HCT116 (cell line): ENCODE measurements at regions not wholly inside any gene's neighbourhood (a gene's known extent, or its start where the extent isn't known, plus 50 kb on each side); places are given as distances from the start of the nearest gene placed in this dataset.

Experiments used
- ATAC-seq: fragments of 200-7000 bp; cut with Tn5 transposase; 2 replicates; pipeline ENCODE4 v1.9.1; 2020; ENCODE audit warnings: mild to moderate bottlenecking, moderate library complexity
- BruUV-seq: library from RNA; stranded (reverse); fragments of 400-500 nt; replicated peaks from 2 replicates; lab custom pipeline; 2021; lab: Mats Ljungman, UMichigan
- CTCF ChIA-PET: fragments of 300-600 bp; sonication (Branson Sonifier 250); formaldehyde crosslinking; loops from one replicate; lab custom pipeline; 2021; ENCODE audit warnings: antibody characterized with exemption; lab: Charles Lee
- POLR2A ChIA-PET: fragments of 300-600, 350-600 bp; sonication (Branson Sonifier 250); formaldehyde crosslinking; loops from one replicate; lab custom pipeline; 2021; ENCODE audit warnings: antibody characterized with exemption; lab: Charles Lee
- RAD21 ChIA-PET, 2 experiments: fragments of 300-600 bp; sonication (Branson Sonifier 250); formaldehyde crosslinking; loops; one replicate each; lab custom pipeline; 2023; ENCODE audit warnings: low total read pairs in 2 of 2; ENCODE audit not compliant: uncharacterized antibody in 2 of 2, unreplicated experiment in 2 of 2, low non-redundant PET in 1 of 2; lab: Charles Lee
- DNase-seq: peaks from one replicate; pipeline ENCODE4 v3.0.0-alpha.2; 2010; ENCODE audit warnings: low read depth, low spot score
- H2AFZ ChIP-seq: fragments of 200-600 bp; shearing (Covaris generic), sonication (generic); 2 replicates; pipeline ENCODE4 v1.6.1; 2017; ENCODE audit warnings: low read depth, mixed run types, mixed read lengths, antibody characterized with exemption, low read length; ENCODE audit not compliant: poor library complexity, severe bottlenecking
- H3K27ac ChIP-seq: 2 replicates; pipeline ENCODE4 v1.5.1; 2012; ENCODE audit warnings: low read depth, low read length
- H3K27me3 ChIP-seq: fragments of 200-600 bp; sonication (generic); 2 replicates; pipeline ENCODE4 v1.6.1; 2016; ENCODE audit warnings: mixed run types, low read length, mixed read lengths; ENCODE audit not compliant: insufficient read depth
- H3K36me3 ChIP-seq, 2 experiments: fragments of 200-500 bp in 1 of 2; fragments of 200-600 bp in 1 of 2; sonication (Bioruptor generic) in 1 of 2; sonication (generic) in 1 of 2; 2 replicates each; pipeline versions ENCODE4 v1.5.1 to v1.6.1; 2014 to 2016; ENCODE audit warnings: low read length in 2 of 2, inconsistent platforms in 1 of 2, mixed read lengths in 1 of 2, mixed run types in 1 of 2; ENCODE audit not compliant: insufficient read depth in 2 of 2, control insufficient read depth in 1 of 2
- H3K4me1 ChIP-seq, 2 experiments: fragments of 200-600 bp in 1 of 2; sonication (generic) in 1 of 2; 2 replicates each; pipeline versions ENCODE4 v1.5.1 to v1.6.1; 2012 to 2017; ENCODE audit warnings: low read length in 2 of 2, inconsistent platforms in 1 of 2, mild to moderate bottlenecking in 1 of 2, mixed read lengths in 1 of 2, mixed run types in 1 of 2, moderate library complexity in 1 of 2; ENCODE audit not compliant: insufficient read depth in 2 of 2, control insufficient read depth in 1 of 2
- H3K4me2 ChIP-seq: fragments of 200-600 bp; sonication (generic); 2 replicates; pipeline ENCODE4 v1.6.1; 2017; ENCODE audit warnings: mixed run types, low read length, mixed read lengths
- H3K4me3 ChIP-seq, 2 experiments: fragments of 200-600 bp in 1 of 2; sonication (generic) in 1 of 2; replicated peaks in 1 of 2; 2 replicates each; pipeline ENCODE4 v1.5.1; 2011 to 2016; ENCODE audit warnings: low read length in 2 of 2, control low read depth in 1 of 2, low read depth in 1 of 2, mild to moderate bottlenecking in 1 of 2, mixed read lengths in 1 of 2, mixed run types in 1 of 2
- H3K79me2 ChIP-seq: fragments of 200-600 bp; sonication (generic); 2 replicates; pipeline ENCODE4 v1.6.1; 2017; ENCODE audit warnings: mild to moderate bottlenecking, mixed run types, low read length, moderate library complexity, mixed read lengths; ENCODE audit not compliant: insufficient read depth
- H3K9ac ChIP-seq: fragments of 200-600 bp; sonication (generic); 2 replicates; pipeline ENCODE4 v1.6.1; 2016; ENCODE audit warnings: low read length, mixed read lengths
- H3K9me2 ChIP-seq: fragments of 200-600 bp; sonication (generic), shearing (Covaris generic); 2 replicates; pipeline ENCODE4 v1.6.1; 2017; ENCODE audit warnings: mixed run types, mild to moderate bottlenecking, moderate library complexity; ENCODE audit not compliant: insufficient read depth
- H3K9me3 ChIP-seq, 2 experiments: fragments of 200-500 bp in 1 of 2; fragments of 200-600 bp in 1 of 2; sonication (Bioruptor generic) in 1 of 2; sonication (generic) in 1 of 2; 2 replicates each; pipeline ENCODE4 v1.6.1; 2014 to 2017; ENCODE audit warnings: low read length in 2 of 2, mixed read lengths in 2 of 2, inconsistent platforms in 1 of 2, low read depth in 1 of 2, mild to moderate bottlenecking in 1 of 2, mixed run types in 1 of 2, moderate library complexity in 1 of 2; ENCODE audit not compliant: control insufficient read depth in 1 of 2, insufficient read depth in 1 of 2
- H4K20me1 ChIP-seq: fragments of 200-600 bp; sonication (generic), shearing (Covaris generic); 2 replicates; pipeline ENCODE4 v1.6.1; 2017; ENCODE audit warnings: mixed run types, mild to moderate bottlenecking, moderate library complexity; ENCODE audit not compliant: insufficient read depth
- CBX3 ChIP-seq: IDR thresholded peaks from 2 replicates; pipeline ENCODE4 v1.6.1; 2012; ENCODE audit warnings: low read depth
- CEBPB ChIP-seq: IDR thresholded peaks from 2 replicates; pipeline ENCODE4 v1.6.1; 2012; ENCODE audit warnings: low read depth
- CTCF ChIP-seq, 3 experiments: fragments of 200-600 bp in 1 of 3; sonication (generic) in 1 of 3; IDR thresholded peaks in 2 of 3; conservative IDR thresholded peaks in 1 of 3; 2 replicates each; pipeline ENCODE4 v1.5.1; 2012 to 2017; ENCODE audit warnings: low read depth in 2 of 3, low read length in 2 of 3, antibody characterized with exemption in 1 of 3, borderline replicate concordance in 1 of 3, control low read depth in 1 of 3, mild to moderate bottlenecking in 1 of 3, mixed read lengths in 1 of 3, mixed run types in 1 of 3, moderate library complexity in 1 of 3; ENCODE audit not compliant: insufficient read depth in 1 of 3
- ELF1 ChIP-seq: IDR thresholded peaks from 2 replicates; pipeline ENCODE4 v1.6.1; 2012; ENCODE audit warnings: low read depth, borderline replicate concordance
- EZH2phosphoT487 ChIP-seq: fragments of 200-600 bp; IDR thresholded peaks from 2 replicates; pipeline ENCODE4 v1.6.1; 2018; ENCODE audit warnings: antibody characterized with exemption, borderline replicate concordance
- FOSL1 ChIP-seq: IDR thresholded peaks from 2 replicates; pipeline ENCODE4 v1.6.1; 2012; ENCODE audit warnings: low read depth
- JUND ChIP-seq: IDR thresholded peaks from 2 replicates; pipeline ENCODE4 v1.6.1; 2012
- MAX ChIP-seq: IDR thresholded peaks from 2 replicates; pipeline ENCODE4 v1.6.1; 2012
- POLR2A ChIP-seq: IDR thresholded peaks from 2 replicates; pipeline ENCODE4 v1.7.0; 2011; ENCODE audit warnings: borderline replicate concordance; ENCODE audit not compliant: insufficient read depth, insufficient read length; ENCODE audit errors: extremely low read depth
- POLR2AphosphoS5 ChIP-seq: IDR thresholded peaks from 2 replicates; pipeline ENCODE4 v1.6.1; 2011; ENCODE audit warnings: mild to moderate bottlenecking, low read depth, low read length, moderate library complexity
- RAD21 ChIP-seq: IDR thresholded peaks from 2 replicates; pipeline ENCODE4 v1.6.1; 2012; ENCODE audit warnings: low read depth, mild to moderate bottlenecking
- SIN3A ChIP-seq: IDR thresholded peaks from 2 replicates; pipeline ENCODE4 v1.6.1; 2012; ENCODE audit warnings: low read depth
- SP1 ChIP-seq: IDR thresholded peaks from 2 replicates; pipeline ENCODE4 v1.6.1; 2012; ENCODE audit warnings: low read depth
- SRF ChIP-seq: IDR thresholded peaks from 2 replicates; pipeline ENCODE4 v1.6.1; 2012; ENCODE audit warnings: low read depth
- TCF7L2 ChIP-seq: IDR thresholded peaks from 2 replicates; pipeline ENCODE4 v1.7.0; 2011; ENCODE audit warnings: borderline replicate concordance, inconsistent platforms; ENCODE audit not compliant: insufficient read depth, insufficient read length; ENCODE audit errors: extremely low read depth
- YY1 ChIP-seq: IDR thresholded peaks from 2 replicates; pipeline ENCODE4 v1.6.1; 2011; ENCODE audit warnings: low read length, low read depth, moderate library complexity, mild to moderate bottlenecking; ENCODE audit not compliant: insufficient replicate concordance; ENCODE audit errors: extremely low read depth
- ZBTB33 ChIP-seq: IDR thresholded peaks from 2 replicates; pipeline ENCODE4 v1.6.1; 2011; ENCODE audit warnings: mild to moderate bottlenecking, low read length, moderate library complexity; ENCODE audit not compliant: insufficient replicate concordance; ENCODE audit errors: extremely low read depth
- ZFX ChIP-seq: fragments of 450-650 bp; IDR thresholded peaks from 2 replicates; pipeline ENCODE4 v1.6.1; 2017
- ZNF274 ChIP-seq: fragments of 200-500 bp; sonication (Bioruptor generic); IDR thresholded peaks from 2 replicates; pipeline ENCODE4 v1.6.1; 2014; ENCODE audit warnings: mild to moderate bottlenecking, low read depth, low read length, inconsistent platforms
- intact Hi-C: fragments of 100-400 bp; cut with micrococcal nuclease; formaldehyde crosslinking; loops from 2 replicates; pipeline ENCODE4 v1.10.0; 2022

GRCh38 chr3:110909839-110910238, 161.8 kb upstream of the NECTIN3 start:
- Histone ChIP-seq H3K9ac (no peak overlapping the region), H3K79me2 (no peaks in the 10 kb centered on the region), H3K4me2 (no peak overlapping the region), H4K20me1 (no peaks in the 10 kb centered on the region), H2AFZ (peak overlapping the region; percentile 97), H3K4me3 (no peak overlapping the region), H3K9me3 (no peaks in the 10 kb centered on the region), H3K27me3 (no peaks in the 10 kb centered on the region), H3K9me2 (no peaks in the 10 kb centered on the region), H3K27ac (no peak overlapping the region), H3K36me3 (no peaks in the 10 kb centered on the region), H3K4me1 (peaks cover 0 to 19% of the 10 kb centered on the region in 2 experiments; a peak in 2 of 4 replicates)
- BruUV-seq: no TSS peak
- ChIA-PET POLR2A (no interaction called here), RAD21 (no interaction called here)
- DNase-seq (no peak), ATAC-seq (no peak)
- TF ChIP-seq FOSL1 (no peak), ZNF274 (no peak), SIN3A (no peak), ZBTB33 (no peak), TCF7L2 (no peak), EZH2phosphoT487 (no peak), CEBPB (no peak), CBX3 (no peak), ELF1 (no peak), POLR2AphosphoS5 (no peak), YY1 (no peak), SRF (no peak), SP1 (no peak), JUND (no peak), POLR2A (no peak), ZFX (no peak), MAX (no peak), RAD21 (no peak), CTCF (IDR thresholded peaks at IDR 0.05 in 2 of 3, conservative IDR thresholded peaks at IDR 0.05 in 1 of 3; ENCODE audit: borderline replicate concordance in 1 of 3, insufficient read depth in 1 of 3, low read depth in 2 of 3, low read length in 2 of 3) (no peak)
- TF ChIP-seq, all 23 proteins: peak for 0
- CTCF ChIA-PET: no interaction called here
- intact Hi-C loops: no loop called here
